ENCODE measurements at regions not wholly inside any gene's neighbourhood (a gene's known extent, or its start where the extent isn't known, plus 50 kb on each side); places are given as distances from the start of the nearest gene placed in this dataset.
"Not testable (repeated sequence)": the region's sequence is repeated elsewhere in the genome, so short reads cannot be mapped to it uniquely, and the experiment has no call there.

DNA sequence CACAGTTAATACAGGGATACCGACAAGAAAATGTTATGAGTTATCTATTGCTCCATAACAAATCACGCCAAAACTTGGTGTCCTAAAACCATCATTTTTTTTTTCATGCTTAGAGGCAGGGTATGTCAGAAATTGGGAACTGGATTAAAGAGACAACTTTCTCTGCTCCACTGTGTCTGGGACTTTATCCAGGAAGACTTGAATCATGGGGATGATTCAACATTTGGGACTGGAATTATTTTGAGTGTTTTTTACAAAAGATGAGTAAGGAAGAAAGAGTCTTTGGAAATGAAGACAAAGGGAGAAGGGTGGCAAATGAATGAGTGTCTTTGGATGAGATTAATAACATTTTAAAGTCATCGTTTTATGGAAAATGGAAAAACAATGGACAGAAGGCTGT, 1883.7 kb upstream of the C9orf72 start:
- no peak for DNase-seq

DNA sequence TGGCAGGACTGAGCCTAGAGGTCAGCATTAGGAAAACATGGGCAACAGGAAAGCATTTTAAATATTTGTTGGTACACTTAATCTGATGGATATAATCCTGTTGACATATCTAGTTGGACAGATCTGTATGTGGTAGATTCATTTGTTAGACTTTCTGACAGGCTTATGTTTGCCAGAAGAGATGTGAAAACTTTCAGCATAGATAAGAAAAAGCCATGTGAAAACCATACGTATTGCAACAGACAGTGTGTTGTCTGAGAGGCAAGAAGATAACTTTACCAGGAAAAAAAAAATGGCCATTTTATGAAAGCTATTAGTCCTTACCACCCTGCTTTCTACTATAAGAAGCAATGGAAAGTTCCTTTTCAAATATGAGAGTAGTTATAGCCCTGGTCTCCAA, 1902.2 kb upstream of the C9orf72 start:
- DNase-seq: no peak

DNA sequence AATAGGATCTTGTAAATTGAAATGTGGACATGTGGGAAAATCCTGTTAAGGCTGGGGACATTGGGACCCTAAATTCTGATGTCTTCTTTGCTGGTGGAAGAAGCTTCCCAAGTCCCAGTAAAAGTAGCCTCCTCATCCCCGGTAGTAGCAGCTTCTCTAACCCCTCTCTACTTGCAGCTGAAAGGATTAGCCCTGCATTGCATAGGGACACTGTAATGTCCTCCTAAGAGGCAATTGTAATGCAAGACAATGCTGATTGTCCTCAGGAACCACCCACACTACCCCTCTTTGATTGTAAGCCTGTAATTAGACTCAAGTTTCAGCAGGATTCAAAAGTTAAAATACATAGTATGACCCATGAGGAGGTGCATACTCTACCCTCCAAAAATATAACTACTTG, 1938.4 kb upstream of the C9orf72 start:
- DNase-seq: no peak

DNA sequence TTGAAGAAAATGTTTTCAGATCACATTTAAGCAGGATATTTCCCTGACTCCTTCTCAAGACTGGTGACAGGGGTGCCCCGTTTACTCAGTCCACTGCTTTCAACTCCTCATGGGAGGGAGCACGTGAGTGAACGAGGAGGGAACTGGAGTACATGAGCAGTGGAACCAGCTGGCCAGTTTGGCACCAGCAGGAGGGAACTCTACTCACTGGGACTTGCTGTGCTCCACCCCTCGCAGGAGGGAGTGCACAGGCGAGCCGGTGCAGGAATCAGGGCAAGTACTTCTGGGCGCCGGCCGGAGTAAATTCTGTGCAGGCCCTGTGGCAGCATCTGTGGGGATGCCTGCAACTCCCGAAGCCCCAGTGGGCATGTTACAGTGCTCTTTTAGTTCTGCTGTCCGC, 1941.1 kb upstream of the C9orf72 start:
- DNase-seq: no peak

DNA sequence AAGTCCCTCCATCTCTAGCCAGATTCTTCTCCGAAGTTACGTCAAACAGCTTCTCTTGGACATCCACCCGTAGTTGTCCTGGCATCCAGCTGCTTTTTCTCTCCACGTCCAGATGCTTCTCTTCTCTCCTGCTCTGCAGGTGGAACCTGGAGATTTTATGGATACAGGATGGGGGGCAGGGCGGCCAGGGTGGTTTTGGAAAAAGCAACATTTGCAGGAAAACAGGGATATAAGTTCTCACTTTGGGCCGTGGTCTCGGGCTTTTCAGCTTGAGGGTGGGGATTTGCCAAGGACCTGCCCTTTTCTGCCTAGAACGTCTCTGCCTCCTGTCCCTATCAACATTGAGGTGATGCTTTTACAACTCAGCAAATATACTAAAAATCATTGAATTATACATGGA, 1941.6 kb upstream of the C9orf72 start:
- no peak for DNase-seq

DNA sequence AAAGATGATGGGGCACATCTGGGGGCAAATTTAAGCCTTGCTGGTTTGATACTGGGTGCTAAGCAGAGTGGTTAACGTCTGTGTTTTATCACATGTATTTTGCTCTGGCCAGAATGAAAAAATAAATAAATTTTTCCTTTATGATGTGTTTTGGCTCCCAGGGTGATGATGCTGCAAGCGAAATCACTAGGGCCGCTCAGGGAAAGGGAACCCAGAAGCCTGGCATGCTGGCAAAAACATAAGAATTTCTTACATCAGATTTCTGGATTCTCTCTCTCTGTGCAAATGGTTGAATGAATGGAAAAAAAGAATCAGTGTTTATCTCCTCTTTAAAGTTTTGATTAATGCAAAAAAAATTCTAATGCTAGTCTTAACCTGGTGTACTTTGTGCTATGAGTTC, 1975.2 kb upstream of the C9orf72 start:
- no peak for DNase-seq

DNA sequence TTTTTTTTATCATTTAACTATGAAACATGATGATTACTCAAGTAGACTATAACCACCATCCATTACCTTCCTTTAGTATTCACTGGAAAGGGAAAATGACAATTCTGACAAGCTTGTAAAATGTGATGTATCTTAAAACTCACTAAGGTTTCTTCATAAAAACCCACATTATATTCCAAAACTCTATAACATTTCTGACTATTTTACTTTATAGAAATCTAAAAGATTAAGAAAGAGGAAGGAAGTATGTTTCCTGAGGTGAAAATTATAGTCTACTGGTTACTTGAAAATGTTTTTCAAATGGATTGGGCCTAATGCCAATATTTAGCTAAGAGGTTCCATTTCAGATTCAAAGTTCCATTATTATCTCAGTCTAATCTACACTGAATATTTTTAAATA, 1982.2 kb upstream of the C9orf72 start:
- no peak for DNase-seq

DNA sequence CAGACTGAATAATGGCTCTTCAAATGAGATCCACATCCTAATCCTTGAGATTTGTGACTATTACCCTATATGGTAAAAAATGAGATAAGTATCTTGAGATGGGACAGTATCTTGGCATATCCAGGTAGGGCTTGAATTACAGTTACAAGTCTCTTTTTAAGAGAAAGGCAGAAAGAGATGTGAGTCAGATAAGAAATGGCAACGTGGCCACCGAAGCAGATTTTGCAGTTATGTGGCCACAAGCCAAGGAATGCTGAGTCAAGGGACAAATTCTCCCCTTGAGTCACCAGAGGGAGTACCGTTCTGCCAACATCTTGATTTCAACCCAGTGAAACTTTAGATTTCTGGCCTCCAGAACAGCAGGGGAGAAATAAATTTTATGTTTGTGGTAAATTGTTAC, 1983.0 kb upstream of the C9orf72 start:
- no peak for DNase-seq

DNA sequence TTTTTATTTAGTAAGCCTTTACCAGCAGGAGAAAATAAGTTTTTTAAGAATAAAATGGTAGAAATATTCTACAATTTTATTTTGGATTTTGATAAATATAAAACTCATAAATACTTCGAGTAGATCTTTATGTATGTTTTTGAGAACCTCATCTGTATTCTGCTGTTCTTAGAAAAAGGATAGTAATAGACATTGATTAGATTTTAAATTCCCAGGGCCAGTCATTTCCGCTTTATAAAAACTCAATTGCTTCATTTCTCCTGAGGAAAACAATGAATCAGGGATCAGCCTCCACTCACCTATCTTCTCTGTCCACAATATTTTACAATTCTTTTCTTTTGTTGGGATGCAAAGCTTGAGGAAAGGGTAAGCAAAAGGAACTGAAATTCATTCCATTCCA, 1983.5 kb upstream of the C9orf72 start:
- DNase-seq: no peak

DNA sequence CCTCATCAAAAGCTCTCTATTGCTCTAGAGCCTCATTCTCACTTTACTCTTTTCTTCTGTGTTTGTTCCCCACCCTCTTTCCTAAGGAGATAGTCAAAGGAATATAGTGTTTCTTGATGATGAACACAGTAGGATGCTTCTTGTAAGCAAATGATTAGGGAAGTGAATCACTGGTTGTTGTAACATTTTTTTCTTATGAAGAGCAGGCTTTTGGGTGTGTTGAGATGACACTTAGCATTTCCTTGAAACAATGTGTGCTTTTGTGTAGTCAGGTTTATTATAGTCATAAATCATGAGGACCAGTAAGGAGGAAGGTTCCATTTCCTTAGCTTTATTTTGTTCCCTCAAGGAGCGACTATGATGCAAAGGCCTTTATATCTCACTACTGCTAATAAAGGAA, 1991.3 kb upstream of the C9orf72 start:
- DNase-seq: no peak

DNA sequence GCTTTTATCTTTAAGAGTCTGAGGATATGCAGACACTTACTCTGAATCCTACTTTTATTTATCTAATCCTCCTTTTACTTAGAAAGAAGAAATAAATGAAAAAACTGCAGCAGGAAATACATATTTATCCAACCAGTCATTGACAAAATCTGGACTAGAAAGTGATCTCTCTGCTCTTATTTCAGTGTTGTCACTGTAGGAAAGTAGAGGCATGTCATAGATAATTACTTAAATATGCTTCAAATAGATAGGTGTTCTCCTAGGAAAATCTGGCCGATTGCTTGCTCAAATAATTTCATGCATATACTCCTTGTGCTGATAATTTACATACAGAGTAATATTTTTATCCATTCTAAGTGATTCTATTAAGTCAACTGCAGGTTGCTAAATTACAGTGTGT, 2001.9 kb upstream of the C9orf72 start:
- no peak for DNase-seq

DNA sequence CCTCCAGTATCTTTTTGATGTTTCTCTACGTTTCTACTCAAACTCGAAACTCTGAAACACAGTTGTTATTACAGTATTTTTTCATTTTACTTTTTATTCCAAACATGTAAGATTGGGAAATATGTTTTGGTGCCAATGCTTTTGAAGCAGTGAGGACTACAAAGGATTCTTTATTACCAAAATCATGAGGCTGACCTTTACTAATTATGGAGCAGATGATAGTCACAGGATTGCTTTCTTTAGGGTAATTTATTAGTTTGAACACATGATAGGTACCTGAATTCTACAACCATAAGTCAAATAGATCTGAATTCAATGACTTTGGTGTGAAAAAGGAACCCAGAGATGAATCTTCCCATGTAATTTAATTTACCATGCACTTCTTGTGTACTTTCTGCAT, 2015.1 kb upstream of the C9orf72 start:
- DNase-seq: no peak

DNA sequence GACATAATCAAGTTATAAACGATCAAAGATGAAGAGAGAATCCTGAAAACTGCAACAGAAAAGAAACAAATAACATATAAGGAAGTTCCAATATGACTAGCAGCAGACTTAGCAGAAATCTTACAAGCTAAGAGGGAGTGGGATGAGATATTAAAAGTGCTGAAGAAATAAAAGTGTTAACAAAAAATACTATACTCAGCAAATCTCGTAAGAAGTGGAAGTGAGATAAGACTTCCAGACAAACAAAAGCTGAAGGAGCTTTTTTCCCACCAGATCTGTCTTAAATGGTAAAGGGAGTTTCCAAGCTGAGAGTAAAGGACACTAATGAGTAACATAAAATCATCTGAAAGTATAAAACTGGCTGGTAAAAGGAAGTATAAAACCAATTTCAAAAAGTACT, 2036.0 kb upstream of the C9orf72 start:
- no peak for DNase-seq

DNA sequence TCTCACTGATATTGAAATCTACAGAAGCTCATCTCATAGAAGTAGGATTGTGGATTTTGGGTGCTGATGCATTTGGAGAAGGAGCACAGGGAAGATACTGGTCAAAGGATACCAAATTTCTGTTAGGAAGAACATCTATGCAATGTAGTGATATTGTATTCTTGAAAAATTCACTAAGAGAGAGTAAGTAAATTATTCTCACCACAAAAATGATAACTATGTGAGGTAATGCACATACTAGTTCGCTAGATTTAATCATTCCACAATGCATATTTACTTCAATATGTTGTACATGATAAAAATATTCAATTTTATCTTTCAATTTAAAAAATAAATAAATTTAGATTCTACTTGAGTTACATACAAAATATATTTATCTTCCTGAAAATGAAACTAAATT, 2040.5 kb upstream of the C9orf72 start:
- DNase-seq: no peak

DNA sequence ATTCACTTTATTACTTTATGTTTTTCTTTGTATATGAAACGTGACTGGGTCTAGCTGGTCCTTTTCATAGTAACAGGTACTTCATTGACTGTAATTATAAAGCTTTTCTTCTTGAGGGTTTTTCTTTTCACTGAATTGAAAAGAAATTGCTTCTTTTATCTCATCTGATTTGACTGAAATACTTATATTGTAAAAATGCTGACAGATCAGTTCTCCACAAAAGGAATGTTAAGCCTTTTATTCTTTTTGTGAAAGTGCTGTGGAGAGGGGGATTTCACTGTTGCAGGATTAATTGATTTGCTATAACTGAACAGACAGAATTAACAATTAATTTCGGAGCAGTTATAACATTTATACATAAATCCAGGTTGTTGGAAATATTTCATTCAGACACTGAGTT, 2043.6 kb upstream of the C9orf72 start:
- DNase-seq: no peak

DNA sequence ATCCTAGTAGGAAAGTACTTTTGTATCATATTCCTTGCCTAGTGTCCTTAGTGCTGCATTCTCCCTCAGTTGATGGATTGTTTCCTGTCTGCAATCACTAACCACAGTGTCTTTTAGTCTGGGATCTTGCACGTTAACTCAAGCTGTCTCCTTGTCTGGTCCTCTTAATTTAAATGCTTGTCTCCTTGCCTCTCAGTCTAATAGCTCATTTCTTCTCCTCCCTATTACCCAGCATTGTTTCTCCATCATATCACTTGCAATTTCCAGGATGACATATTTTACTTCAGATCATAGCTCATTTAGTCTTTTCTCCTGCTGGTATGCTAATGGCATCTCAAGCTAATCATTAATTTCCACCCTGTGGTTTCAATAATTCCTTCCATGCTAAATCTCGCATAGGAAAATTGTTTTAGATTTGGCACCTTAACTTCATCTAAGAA, 2052.0 kb upstream of the C9orf72 start:
- DNase-seq: peak; percentile 87

DNA sequence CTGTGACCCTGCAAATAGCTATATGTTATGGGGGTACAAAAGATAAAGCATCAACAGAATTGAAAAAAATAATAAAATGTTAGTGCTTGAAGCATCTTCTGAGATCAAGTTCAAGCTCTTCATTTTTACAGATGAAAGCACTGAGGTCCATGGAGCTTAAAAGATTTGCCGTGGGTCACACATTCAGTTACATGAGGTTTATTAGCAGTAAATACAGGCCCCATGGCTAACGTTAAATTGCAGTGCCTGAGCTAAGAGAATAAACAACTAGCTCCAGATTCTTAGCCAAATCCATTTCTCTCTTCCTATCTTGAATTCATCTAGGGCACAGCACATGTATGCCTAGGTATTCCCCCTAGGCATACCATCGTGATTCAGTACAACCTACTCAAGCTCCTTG, 2052.7 kb upstream of the C9orf72 start:
- no peak for DNase-seq

DNA sequence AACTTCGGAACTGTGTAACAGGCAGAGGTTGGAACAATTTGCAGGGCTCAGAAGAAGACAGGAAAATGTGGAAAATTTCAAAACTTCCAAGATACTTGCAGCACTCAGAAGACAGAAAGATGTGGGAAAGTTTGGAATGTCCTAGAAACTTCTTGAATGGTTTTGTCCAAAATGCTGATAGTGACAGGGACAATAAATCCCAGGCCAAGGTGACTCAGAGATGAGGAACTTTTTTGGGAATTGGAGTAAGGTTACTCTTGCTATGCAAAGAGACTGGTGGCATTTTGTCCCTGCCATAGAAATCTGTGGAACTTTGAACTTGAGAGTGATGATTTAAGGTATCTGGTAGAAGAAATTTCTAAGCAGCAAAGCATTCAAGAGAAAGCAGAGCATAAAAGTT, 2055.6 kb upstream of the C9orf72 start:
- not testable (repeated sequence) for DNase-seq

DNA sequence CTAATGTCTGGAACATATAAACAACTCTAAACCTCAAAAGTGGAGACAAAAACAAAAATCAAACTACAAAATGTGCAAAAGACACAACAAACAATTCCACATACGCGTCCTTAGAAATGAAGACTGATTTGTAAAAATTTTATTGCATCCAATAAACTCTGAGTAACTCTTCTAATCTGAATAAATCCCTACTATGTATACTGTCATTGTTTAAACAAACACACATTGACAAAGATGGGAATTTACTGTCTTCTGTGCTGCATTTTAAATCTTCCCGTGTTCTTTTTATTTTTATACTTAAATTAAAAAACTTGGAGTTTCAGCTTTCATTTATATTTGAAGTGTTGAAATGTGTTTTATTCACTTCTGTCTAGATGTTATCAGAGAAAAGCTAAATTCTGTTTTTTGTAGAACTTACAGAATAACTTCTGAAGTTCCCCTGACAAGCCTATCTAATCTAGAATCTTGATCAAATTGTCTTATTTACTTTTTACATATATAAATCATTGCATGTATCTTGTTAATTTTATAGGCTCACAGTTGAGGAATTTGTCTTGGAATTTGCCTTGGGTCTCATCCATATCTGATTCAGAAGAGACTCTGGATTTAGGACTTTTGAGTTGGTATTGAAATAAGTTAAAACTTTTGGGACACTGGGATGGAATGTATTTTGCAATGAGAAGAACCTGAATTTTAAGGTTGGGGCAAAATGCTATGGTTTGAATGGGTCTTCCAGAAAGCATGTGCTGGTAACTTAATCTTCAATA, 2064.4 kb upstream of the C9orf72 start:
- DNase-seq: no peak

DNA sequence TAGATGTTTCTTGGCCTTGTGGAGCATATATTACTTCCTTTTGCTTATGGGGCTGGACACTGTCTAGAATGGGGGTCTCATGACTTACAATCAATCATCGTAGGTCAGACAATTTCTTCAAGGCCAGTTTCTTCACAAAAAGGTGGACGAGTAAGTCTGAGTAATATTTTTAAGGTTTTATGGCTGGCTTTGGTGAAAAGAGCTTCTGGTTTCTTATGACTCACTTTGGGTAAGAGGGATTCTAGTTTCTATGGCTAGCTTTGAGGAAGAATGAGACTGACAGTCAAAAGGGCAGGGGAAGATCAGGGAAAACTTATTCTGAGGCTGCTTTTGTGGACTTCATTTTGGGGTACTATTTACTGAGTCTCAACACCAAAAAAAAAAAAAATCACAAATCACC, 2067.2 kb upstream of the C9orf72 start:
- no peak for DNase-seq

DNA sequence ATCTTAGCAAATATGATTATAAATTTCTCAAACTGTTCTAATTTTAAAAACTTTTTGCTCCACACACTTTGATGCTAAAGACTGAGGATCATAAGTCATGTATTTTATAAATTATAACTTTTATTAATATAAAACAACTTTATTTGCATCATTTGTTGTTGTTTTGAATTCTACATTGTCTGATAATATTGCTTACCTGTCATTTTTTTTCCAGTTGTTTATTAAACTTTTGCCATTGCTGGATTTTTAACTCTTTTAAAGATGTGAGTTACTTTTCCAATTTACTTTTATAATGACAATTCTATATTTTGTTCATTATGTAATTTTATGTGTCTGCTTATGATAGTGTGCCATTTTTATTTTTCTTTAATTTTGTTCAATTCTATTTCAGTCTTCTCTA, 2071.2 kb upstream of the C9orf72 start:
- DNase-seq: no peak

DNA sequence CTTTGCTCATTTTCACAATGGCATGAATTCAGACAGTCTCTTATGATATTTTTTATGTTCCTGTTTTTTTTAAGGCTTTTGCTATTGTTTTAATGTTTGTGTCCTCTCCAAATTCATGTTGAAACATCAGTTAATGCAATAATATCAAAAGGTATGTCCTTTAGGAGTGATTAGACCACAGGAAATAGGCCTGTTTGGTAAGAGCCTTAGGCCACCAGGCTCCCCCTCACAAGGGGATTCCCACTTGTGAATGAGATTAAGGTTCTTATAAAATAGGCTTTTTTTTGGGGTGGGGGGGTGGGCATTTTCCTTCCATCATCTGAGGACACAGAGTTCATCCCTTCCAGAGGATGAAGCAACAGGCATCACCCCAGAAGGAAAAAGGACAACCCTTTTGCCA, 2074.2 kb upstream of the C9orf72 start:
- DNase-seq: no peak

DNA sequence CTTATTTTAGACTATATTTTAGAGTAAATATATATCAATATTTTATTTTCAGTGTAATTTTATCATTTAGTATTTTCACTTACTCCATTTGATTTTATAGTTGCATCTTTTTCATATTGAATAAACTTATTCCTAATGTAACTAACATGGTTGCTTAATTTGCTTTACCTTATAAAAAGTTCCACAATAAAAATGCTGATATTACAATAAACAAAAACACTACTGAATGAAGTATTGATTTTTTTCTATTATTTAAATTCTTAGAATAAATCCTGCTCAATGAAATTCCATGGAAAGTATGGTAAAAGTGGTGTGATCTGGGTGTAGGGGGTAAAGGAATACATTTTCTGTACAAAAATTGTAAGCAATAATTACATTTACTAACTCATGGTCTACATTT, 2074.9 kb upstream of the C9orf72 start:
- DNase-seq: no peak

DNA sequence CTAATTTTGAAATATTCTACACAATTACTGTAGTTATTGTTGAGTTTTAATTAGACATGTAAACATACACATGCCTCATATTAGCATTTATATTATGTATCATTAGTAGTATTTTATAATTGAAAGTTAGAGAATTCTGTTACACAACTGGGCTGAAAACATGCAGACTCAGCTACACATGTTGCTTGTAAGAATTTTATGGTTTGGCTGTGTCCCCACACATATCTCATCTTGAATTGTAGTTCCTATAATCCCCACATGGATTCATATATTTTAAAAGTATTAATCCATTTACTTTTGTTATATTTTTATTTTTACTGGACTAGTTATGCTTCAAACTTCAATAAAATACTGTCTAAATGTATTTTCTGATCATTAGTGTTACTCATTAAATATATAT, 2075.3 kb upstream of the C9orf72 start:
- DNase-seq: no peak

DNA sequence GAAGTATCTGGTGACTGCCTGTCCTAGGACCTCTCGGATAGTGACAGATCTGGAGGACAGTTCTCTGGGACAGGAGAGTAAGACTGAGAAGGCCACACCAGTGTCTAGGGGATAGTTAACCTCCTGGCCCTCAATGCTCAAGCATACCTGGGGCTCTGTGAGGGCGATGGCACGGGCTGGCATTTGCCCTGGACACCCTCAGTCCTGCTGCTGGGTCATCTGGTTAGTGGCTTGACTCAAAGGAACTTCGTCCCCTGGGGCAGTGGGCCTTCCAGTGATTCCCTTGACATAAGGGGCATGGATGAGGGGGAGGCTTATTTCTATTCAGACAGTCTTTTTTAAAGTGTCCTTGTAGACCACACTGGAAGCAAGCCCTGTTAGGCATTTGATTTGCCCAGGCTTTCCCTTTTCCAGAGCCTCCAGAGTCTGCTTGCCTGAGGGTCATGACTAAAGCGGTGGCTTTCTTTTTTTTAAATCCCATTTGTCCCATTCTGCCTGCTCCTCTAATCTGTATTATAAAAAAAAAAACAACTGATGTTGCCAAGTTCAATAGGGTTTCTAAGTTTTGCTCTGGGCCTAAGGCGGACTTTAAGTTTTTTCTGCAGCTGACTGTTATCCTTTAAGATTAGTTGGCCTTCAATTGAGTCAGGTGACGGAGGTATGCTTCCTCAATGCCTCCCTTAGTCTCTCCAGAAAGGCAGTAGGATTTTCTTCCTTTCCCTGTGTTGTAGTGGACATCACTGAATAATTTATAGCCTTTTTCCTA, 2083.5 kb upstream of the C9orf72 start:
- DNase-seq: no peak
